ENCODE measurements at regions not wholly inside any gene's neighbourhood (a gene's known extent, or its start where the extent isn't known, plus 50 kb on each side); places are given as distances from the start of the nearest gene placed in this dataset.

DNA sequence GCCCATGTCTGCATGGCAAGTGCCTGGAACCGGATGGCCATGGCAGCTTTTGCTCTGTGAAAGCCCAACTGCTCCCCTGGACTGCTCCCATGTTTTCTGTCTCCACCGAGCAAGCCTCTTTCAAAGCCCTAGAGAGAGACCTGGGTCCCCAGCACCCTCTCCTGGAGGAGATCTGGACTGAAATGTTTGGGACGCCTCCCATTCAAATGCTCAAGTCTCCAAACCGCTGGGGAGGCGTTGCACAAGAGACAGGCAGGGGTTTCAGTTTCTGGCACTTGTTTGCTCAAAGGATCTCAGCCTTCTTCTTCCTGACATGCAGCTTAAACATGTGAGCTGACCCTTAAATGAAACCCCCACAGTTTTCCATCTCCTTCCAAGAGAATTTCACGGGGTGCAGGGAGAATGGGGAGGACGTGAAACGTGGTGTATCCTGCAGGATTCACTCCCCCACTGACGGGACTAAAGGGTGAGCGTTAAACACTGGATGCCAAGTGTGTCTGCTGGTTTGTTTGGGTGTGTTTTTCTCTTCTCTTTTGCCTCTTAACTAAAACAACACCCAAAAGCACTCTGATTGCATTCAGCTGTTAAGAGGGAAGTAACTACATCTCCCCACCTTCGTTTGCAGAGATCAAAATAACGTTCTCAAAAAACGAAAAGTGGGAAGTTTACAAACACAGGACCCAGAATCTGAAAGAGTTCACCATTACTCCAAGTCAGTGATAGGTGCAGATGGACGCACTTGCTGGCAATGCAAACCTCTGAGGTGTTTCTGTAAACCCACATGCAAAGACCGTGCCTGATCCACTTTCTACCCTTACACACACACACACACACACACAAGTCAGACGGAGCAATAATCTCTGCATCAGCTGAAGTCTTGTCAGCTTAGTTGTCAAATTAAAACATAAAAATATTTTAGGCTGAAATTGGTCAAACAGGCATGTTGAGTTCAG lies 256.9 kb downstream of the C16orf95 start:
- DNase-seq, result no peak

DNA sequence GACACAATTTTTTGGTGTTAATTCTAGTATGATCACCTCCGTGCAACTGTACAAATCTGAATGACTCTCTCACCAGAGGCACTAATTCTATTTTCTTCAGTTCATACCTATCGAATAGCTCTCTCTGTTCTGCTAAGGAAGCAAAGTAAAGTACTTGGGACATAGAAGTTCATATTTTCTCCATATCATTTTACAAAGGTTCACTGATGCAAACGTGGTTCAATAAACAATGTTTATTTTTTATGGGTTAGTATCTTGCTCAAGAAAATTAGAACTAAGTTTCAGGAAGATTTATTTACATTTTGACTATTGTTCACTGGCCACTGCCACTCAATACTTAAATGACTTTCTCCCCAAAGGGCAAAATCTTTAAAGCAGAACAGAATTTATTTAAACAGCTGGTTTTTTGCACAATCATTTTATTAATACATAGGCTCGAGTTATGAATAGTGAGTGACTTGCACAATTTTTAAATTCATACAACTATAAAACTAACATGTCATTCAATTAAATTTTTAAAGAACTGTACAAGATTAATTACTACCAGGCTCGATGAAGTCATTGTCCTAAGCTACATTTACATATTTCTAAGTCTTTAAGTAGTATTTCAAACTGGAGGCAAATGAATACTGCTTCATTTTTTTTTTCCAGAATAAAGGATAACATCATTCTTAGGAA lies 255.8 kb downstream of the C16orf95 start:
- DNase-seq, result no peak

GRCh38 chr16:87062569-87063442 lies 254.4 kb downstream of the C16orf95 start:
- no peak for DNase-seq

DNA sequence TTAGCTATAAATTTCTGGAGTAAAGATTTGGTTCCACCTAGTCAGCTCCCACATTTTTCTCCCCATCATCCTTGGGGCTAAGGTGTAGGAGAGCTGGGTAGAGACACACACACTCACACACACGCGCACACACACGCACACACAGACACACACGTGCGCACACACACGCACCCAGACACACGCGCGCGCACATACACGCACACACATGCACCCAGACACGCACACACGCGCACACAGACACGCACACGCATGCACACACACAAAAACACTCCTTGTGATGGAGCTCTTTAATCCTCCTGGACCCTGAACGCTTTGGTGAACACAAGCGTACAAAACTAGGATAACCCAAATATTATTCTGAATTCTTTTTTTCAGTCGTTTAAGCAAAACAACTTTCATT lies 253.6 kb downstream of the C16orf95 start:
- no peak for DNase-seq

DNA sequence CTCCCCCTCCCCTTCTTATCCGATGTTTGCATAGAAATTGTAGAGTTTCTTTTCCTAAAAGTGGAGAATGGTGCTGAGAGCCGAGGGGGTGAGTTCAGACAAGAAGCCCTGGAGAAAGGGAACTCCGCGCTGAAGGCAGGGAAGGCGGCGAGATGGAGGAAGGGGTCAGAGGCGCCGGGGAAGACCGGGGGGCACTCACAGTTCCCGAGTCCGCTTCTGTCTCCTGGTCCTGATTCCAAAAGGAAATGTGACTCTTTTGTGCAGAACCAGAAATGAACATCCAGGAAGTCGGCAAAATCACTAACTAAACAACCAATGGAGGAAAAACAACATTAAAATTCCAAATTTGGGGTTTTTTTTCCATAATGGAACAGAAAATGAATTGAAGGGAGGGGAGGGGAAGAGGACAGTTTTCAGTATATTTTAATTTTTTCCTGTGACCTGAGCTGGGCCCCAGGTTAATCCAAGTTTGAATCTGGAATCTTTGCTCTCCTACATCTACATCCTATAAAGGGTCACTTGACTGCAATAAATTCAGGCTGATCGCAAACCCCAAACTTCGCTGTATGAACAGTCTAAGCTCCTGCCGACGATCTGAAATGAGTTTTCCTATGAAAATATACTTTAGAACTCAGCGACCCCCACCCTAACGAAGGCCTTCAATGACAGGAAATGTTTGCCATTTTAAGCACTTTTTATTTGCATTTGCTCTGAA lies 252.3 kb downstream of the C16orf95 start:
- DNase-seq, result no peak

DNA sequence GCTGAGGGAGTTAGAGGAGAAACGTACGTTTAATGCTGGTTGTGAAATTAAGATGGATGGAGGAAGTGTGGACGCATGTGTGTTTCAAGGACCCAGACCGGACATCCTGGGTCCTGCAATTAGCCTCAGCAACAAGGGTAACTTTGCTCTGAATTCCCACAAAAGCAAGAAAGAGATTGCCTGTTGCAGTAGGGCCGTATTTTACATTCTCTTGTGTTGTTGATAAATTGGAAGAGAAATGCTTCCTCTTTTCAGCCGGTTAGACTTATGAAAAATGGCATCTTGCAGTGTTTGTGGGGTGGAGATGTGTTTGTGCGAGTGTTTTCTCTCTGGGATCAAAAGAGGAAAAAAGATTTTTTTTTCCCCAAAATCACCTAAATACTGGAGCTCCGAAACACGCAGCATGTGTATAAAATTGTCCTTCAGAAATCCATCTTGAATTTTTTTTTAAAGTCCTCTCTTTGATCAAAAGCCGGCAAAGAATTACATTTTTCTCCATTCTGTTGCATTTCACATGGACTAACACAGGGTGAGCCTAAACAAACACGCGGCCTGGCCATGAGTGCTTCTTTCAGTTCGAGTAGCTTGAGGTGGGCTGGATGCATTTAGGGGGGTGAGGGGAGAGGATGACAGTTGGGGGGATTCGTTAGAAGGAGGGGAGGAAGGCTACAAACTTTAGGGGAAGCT lies 251.6 kb downstream of the C16orf95 start:
- no peak for DNase-seq

- no peak for DNase-seq
Measured at GRCh38 chr16:87066133-87067002, 250.8 kb downstream of the C16orf95 start.

- no peak for DNase-seq
Measured at GRCh38 chr16:87067003-87067556, 250.1 kb downstream of the C16orf95 start.

- no peak for DNase-seq
Measured at GRCh38 chr16:87067836-87068761, 249.1 kb downstream of the C16orf95 start.

- DNase-seq, result no peak
Measured at GRCh38 chr16:87068762-87069150, 248.4 kb downstream of the C16orf95 start.

GRCh38 chr16:87070657-87071056 lies 246.5 kb downstream of the C16orf95 start:
- DNase-seq, result no peak

GRCh38 chr16:87072101-87072500 lies 245.1 kb downstream of the C16orf95 start:
- DNase-seq, result no peak

DNA sequence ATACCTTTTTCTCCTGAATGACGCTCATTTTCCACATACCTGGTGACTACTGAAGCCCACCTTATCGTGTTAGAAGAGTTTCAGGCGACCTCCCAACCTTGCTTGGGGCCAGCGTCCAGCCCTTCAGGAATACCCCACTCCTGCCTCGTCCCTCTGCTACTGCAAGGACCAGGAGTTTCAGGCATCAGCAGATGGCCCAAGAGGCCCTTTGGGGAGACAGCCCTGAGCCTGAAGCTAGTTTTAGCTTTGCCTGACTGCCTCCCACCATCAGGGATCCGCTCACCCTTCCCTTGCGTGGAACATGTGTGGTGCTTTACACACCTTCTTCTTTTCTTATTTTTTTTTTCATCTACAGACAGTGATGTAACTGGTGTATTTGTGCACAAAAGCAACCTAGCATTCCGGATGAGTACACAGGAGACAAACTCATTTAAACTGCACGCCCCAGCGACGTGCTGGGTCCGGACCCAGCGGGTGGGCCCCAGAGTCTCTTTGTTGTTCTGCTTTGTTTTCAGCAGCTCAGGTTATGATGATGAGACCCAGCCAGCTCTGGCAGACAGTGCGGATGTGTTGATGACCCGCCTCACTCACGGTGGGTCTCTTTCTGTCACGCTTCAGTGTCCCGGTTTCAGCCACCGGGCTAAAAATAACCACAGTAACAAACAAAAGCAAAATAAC lies 242.4 kb downstream of the C16orf95 start:
- no peak for DNase-seq

GRCh38 chr16:87075319-87075860 lies 241.8 kb downstream of the C16orf95 start:
- DNase-seq, result no peak

DNA sequence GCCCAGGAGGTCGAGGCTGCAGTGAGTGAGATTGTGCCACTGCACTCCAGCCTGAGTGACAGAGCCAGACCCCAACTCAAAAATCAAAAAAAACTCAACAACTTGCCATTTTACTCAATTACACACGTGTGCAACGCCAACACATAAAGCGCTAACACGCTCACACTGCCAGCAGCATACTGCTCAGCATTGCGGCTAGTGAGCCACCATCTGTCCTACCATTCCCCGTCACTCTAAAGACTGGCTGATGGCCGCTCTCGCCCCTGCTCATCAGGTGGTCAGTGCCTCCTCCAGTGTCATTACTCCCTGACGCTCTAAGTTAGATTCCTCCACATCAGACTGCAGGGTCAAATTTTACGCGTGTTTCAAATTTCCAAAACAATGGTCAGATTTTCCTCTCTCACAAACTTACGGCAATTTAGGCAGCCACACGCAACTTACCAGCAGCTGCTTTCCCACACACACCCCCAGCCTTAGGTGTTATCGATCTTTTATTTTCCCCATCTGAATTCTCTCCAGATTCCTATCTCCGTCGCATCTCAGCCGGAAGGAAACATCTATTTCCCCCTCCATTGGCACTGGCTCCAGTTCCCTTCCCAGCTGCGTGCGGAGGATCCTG lies 240.8 kb downstream of the C16orf95 start:
- no peak for DNase-seq

DNA sequence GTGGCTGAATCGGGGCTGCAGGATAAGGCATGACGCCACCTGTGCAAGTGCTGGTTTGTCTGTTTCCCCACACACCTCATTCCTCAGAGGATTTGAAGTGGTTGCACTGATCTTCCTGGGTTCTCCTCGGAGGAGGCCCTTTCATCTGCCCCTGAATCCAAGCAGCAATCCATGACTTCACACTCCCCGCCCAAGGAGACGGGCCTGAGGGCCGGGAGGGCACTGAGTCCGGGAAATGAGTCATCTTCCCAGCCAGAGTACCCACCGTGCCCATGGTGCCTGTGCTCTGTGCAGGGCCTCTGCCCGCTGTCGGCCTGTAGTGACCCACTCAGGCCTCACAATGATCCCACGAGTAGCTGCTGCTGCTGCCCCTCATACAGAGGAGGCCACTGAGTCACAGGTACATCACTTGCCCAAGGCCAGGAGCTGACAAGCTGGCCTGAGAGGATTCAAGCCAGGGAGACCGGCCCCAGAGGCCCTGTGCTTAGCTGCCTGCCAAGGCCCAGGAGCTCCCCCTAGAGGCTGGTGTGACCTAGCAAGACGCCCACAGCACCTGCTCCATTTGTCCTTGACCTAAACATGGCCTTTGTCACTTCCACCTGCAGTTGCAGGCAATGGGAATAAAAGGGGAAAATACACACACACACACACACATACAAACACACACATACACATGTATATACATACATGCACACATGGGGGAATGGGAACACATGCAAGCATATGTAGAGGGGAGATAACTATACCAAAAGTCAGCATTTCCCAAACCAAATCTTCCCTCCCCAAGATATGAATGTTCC lies 240.0 kb downstream of the C16orf95 start:
- DNase-seq, result no peak

DNA sequence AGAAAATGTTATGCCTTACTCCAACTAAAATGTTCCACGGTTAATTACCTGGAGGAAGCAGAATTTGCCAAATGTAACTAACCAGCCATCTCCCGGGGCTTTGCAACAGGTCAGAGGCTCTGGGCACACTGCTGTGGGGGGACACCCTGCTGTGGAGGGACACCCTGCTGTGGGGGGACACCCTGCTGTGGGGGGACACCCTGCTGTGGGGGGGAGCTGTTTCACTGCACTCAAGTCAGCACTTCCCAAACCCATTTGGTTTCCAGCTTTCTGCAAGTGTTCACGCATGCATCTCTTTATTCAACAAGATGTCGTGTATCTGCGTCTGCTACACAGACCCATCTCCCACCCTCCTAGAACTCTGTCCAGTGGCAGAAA lies 239.5 kb downstream of the C16orf95 start:
- no peak for DNase-seq

Data from NCI-H526 treated with DMSO at 0.1 percent for 48 hours (cell line).